Coronary artery (tissue), 2 donors: ENCODE measurements at regions not wholly inside any gene's neighbourhood (a gene's known extent, or its start where the extent isn't known, plus 50 kb on each side); places are given as distances from the start of the nearest gene placed in this dataset.

Experiments
- DNase-seq: peaks from one replicate; pipeline ENCODE4 v3.0.0-alpha.2; 2017; ENCODE audit warnings: low spot score
- H3K27ac ChIP-seq, 2 donors: fragments of 200-600 bp; sonication (generic); one replicate each; pipeline ENCODE4 v1.5.1; 2016 to 2019
- H3K4me3 ChIP-seq: fragments of 200-600 bp; sonication (generic); 2 replicates; pipeline ENCODE4 v1.5.1; 2016; ENCODE audit warnings: mild to moderate bottlenecking, moderate library complexity
- CTCF ChIP-seq: fragments of 200-600 bp; sonication (generic); IDR thresholded peaks from one replicate; pipeline ENCODE4 v1.5.1; 2019; ENCODE audit warnings: antibody characterized with exemption

DNA sequence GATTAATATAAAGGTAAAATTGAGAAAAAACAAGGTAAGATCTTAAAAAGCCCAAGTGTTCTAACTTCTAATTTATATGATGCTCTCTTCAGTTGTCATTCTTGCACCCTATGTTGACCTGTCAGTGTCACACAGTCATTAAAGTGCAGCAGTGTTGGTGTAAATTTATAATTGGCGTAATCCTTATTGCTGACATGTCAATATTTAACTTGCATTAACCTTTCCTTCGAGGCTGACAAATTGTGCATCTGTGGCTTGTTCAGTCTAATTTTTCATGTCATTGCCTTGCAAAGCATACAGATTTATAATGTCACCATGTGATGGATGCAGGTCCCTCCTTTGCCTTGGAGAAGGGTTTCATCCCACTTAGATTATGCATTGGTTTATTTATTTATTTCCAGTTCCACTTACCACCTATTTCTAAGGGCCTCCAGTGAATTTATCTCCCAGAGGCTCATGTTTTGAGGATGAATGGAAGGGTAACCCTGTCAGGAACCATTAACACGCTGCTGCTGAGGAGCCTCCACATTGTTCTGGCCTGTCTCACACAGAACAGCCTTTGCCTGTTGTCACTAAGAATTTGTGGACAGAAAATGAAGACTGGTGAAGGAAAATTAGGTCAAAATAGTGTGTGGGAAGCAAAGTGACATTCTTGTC, 1098.5 kb upstream of the LCORL start:
- Histone ChIP-seq H3K4me3 (no peak overlapping the region), H3K27ac (no peak overlapping the region)
- no peak for TF ChIP-seq CTCF
- DNase-seq: no peak

GRCh38 chr4:19117022-19117421, 1095.5 kb upstream of the LCORL start:
- DNase-seq: no peak
- Histone ChIP-seq H3K27ac (no peak overlapping the region), H3K4me3 (no peak overlapping the region)
- TF ChIP-seq CTCF: no peak

GRCh38 chr4:19104176-19104575, 1082.6 kb upstream of the LCORL start:
- Histone ChIP-seq H3K27ac (no peak overlapping the region), H3K4me3 (no peak overlapping the region)
- TF ChIP-seq CTCF: no peak
- DNase-seq: no peak

GRCh38 chr4:19095491-19096046, 1074.0 kb upstream of the LCORL start:
- TF ChIP-seq CTCF: no peak
- Histone ChIP-seq H3K4me3 (no peak overlapping the region), H3K27ac (no peak overlapping the region)
- no peak for DNase-seq

DNA sequence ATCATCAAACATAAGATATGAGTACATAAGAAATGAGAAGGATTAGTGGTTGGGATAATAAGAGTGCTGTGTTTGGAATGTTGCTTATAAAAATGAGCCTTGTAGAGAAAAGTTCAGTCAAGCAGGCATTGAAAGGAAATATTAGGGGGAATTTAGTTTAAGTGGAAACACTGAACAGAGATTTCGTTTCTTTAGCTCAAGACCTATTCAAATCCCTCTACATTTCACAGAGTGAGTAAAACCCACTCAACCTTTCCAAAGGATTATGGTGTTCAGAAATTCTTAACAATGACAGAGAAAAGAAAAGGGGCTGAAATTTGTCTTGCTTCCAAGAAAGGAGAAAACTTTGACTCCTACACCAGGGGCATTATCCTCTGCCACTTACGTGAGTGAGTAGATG, 1072.4 kb upstream of the LCORL start:
- no peak overlapping the region for H3K27ac ChIP-seq
- no peak overlapping the region for H3K4me3 ChIP-seq
- no peak for TF ChIP-seq CTCF
- no peak for DNase-seq

- no peak for TF ChIP-seq CTCF
- Histone ChIP-seq H3K27ac (no peak overlapping the region), H3K4me3 (no peak overlapping the region)
- no peak for DNase-seq
Measured at GRCh38 chr4:19092797-19093196, 1071.2 kb upstream of the LCORL start.

GRCh38 chr4:19074036-19074435, 1052.5 kb upstream of the LCORL start:
- DNase-seq: no peak
- H3K4me3 ChIP-seq: no peak overlapping the region
- TF ChIP-seq CTCF: no peak
- H3K27ac ChIP-seq: no peak overlapping the region
